HG03457 (cell line): ENCODE measurements at regions not wholly inside any gene's neighbourhood (a gene's known extent, or its start where the extent isn't known, plus 50 kb on each side); places are given as distances from the start of the nearest gene placed in this dataset.

Experiments used
- ATAC-seq: cut with Tn5 transposase; IDR thresholded peaks from one replicate; pipeline ENCODE4 v1.9.1; 2021; ENCODE audit warnings: moderate number of reproducible peaks; ENCODE audit not compliant: unreplicated experiment

- ATAC-seq, result no peak
Measured at GRCh38 chr6:25217302-25217701, 61.9 kb upstream of the CARMIL1 start.

GRCh38 chr6:25217829-25218228 is 61.3 kb upstream of the CARMIL1 start:
- ATAC-seq, result no peak

GRCh38 chr6:25218346-25218745 is 60.8 kb upstream of the CARMIL1 start:
- no peak for ATAC-seq

- no peak for ATAC-seq
Measured at GRCh38 chr6:25219216-25219916, 59.8 kb upstream of the CARMIL1 start.

GRCh38 chr6:25219917-25220278 is 59.3 kb upstream of the CARMIL1 start:
- ATAC-seq, result no peak

- no peak for ATAC-seq
Measured at GRCh38 chr6:25220857-25221256, 58.3 kb upstream of the CARMIL1 start.

GRCh38 chr6:25222006-25222678 is 57.0 kb upstream of the CARMIL1 start:
- ATAC-seq, result no peak

GRCh38 chr6:25223490-25223991 is 55.6 kb upstream of the CARMIL1 start:
- ATAC-seq, result no peak

- no peak for ATAC-seq
Measured at GRCh38 chr6:25224242-25224641, 54.9 kb upstream of the CARMIL1 start.

GRCh38 chr6:25227854-25228253 is 51.3 kb upstream of the CARMIL1 start:
- no peak for ATAC-seq
